Stomach (tissue), 4 donors: ENCODE measurements at regions not wholly inside any gene's neighbourhood (a gene's known extent, or its start where the extent isn't known, plus 50 kb on each side); places are given as distances from the start of the nearest gene placed in this dataset.

Source experiments
- CTCF ChIP-seq, 7 experiments: fragments of 450-650 bp in 4 of 7; fragments of 200-600 bp in 3 of 7; sonication (generic) in 3 of 7; IDR thresholded peaks; one replicate each; pipeline ENCODE4 v1.5.1; 2016 to 2019; ENCODE audit warnings: antibody characterized with exemption in 7 of 7, control low read depth in 2 of 7, mild to moderate bottlenecking in 1 of 7
- POLR2AphosphoS5 ChIP-seq, 3 donors: sonication (generic); formaldehyde crosslinking; IDR thresholded peaks; one replicate each; pipeline ENCODE4 v1.6.1; 2016; ENCODE audit warnings: antibody characterized with exemption in 3 of 3

- TF ChIP-seq CTCF (IDR thresholded peaks at IDR 0.05) = no peak
- no peak for TF ChIP-seq POLR2AphosphoS5 (IDR thresholded peaks at IDR 0.05)
Measured at GRCh38 chr12:45660330-45660729, 69.2 kb upstream of the ARID2 start.
